GM20000 (cell line): ENCODE measurements at regions not wholly inside any gene's neighbourhood (a gene's known extent, or its start where the extent isn't known, plus 50 kb on each side); places are given as distances from the start of the nearest gene placed in this dataset.
"Not testable (repeated sequence)": the region's sequence is repeated elsewhere in the genome, so short reads cannot be mapped to it uniquely, and the experiment has no call there.

Source experiments
- DNase-seq: peaks from one replicate; pipeline ENCODE4 v3.0.0; 2012; ENCODE audit warnings: low spot score
- CTCF ChIP-seq: IDR thresholded peaks from 2 replicates; pipeline ENCODE4 v1.5.1; 2012; ENCODE audit warnings: mild to moderate bottlenecking, control low read depth; ENCODE audit errors: extremely low read depth, missing control alignments

DNA sequence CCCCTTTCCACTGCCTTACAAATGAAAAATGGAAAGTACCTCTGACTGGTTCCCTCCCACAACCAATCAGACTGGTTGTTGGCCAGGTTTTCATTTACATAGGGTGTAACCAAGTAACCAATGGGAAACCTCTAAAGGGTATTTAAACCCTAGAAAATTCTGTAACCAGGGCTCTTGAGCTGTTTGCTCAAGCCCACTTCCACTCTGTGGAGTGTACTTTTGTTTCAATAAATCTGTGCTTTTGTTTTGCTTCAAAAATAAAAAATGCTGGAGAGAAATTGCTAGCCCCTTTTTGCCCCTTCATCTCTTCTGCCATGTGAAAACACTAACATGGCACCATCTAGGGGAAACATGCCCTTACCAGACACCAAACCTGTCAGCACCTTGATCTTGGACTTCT lies 129.5 kb downstream of the AHR start:
- DNase-seq: no peak
- no peak for TF ChIP-seq CTCF

- DNase-seq: no peak
- TF ChIP-seq CTCF: no peak
Measured at GRCh38 chr7:17429579-17429978, 131.1 kb downstream of the AHR start.

- TF ChIP-seq CTCF: no peak
- no peak for DNase-seq
Measured at GRCh38 chr7:17432793-17433192, 134.3 kb downstream of the AHR start.

DNA sequence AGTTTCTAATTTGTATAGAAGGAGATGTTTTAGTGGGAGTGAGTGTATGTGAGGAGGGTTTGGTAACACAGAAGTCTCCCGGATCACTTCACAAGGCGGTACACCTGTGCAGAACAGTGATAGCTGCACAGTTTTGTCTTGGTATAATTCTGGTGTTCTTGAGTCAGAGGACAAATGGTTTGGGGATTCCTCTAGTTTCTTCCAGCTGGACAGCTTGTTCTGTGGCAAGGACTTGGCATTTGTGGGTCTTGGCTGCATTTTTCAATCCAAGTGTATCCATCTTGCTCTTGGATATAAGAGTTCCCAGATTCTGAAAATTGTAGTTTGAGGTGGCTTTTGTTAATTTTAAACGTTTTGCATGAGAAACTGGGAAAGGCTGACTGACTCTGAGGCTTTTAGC lies 135.7 kb downstream of the AHR start:
- no peak for TF ChIP-seq CTCF
- DNase-seq: no peak

- DNase-seq: no peak
- TF ChIP-seq CTCF: no peak
Measured at GRCh38 chr7:17434841-17435692, 136.6 kb downstream of the AHR start.

DNA sequence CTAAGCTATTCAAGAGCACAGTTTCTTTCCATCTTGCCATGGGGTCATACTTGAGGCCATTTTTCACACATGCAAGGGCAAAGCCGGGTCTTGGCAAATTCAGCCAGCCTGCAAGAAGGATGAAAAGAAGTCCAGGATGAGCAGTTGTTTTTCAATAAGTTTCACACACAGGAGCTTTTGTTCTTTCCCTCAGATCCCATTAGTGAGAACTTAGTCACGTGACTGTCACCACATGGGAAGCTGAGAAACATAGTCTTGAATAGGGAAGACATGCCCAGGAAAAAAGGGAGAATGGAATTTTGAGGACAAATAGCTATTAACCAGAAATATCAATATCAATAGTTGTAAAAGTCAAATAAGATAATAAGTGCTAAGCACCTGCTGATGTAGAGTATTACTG lies 137.7 kb downstream of the AHR start:
- no peak for DNase-seq
- no peak for TF ChIP-seq CTCF

GRCh38 chr7:17437586-17437985 lies 139.1 kb downstream of the AHR start:
- DNase-seq: no peak
- no peak for TF ChIP-seq CTCF

DNA sequence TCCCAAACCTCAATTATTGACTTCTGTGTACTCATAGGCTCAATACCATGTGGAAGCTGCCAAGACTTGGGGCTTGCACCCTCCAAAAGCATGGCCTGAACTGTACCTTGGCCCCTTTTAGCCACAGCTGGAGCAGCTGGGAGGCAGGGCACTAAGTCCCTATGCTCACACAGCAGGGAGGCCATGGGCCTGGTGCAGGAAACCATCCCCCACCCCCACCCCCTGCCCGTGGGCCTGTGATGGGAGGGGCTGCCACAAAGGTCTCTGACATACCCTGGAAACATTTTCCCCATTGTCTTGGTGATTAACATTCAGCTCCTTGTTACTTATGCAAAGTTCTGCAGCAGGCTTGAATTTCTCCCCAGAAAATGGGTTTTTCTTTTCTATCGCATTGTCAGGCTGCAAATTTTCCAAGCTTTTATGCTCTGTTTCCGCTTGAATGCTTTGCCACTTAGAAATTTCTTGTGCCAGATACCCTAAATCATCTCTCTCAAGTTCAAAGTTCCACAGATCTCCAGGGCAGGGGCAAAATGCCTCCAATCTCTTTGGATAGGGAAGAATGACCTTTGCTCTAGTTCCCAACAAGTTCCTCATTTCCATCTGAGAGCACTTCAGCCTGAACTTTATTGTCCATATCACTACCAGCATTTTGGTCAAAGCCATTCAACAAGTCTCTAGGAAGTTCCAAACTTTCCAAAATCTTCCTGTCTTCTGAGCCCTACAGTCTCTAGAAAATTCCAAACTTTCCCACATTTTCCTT lies 141.8 kb downstream of the AHR start:
- DNase-seq: not testable (repeated sequence)
